ENCODE measurements at regions not wholly inside any gene's neighbourhood (a gene's known extent, or its start where the extent isn't known, plus 50 kb on each side); places are given as distances from the start of the nearest gene placed in this dataset.

GRCh38 chr3:184652465-184652864 lies 59.4 kb downstream of the MAGEF1 start:
- Mint-ChIP-seq H3K4me1 (peaks cover 25% of the 10 kb centered on the region), H3K9me3 (peaks cover 9% of the 10 kb centered on the region), H3K27ac (no peak overlapping the region), H3K36me3 (peaks cover 4% of the 10 kb centered on the region), H3K27me3 (ENCODE audit: insufficient read depth, low read depth) (peaks cover 23% of the 10 kb centered on the region), H3K4me3 (no peak overlapping the region)
- H3K79me2 ChIP-seq (ENCODE audit: low read depth) = no peaks in the 10 kb centered on the region
- no peak overlapping the region for H3K4me2 ChIP-seq
- H3K36me3 ChIP-seq = no peaks in the 10 kb centered on the region
- H3K27ac ChIP-seq = no peak overlapping the region
- no peaks in the 10 kb centered on the region for H3K9me3 ChIP-seq (ENCODE audit: low read depth)
- H2AFZ ChIP-seq (replicated peaks) = no peak overlapping the region
- H3K9ac ChIP-seq = no peak overlapping the region
- H4K20me1 ChIP-seq (ENCODE audit: low read depth) = no peaks in the 10 kb centered on the region
- TF ChIP-seq, protein P1, sequence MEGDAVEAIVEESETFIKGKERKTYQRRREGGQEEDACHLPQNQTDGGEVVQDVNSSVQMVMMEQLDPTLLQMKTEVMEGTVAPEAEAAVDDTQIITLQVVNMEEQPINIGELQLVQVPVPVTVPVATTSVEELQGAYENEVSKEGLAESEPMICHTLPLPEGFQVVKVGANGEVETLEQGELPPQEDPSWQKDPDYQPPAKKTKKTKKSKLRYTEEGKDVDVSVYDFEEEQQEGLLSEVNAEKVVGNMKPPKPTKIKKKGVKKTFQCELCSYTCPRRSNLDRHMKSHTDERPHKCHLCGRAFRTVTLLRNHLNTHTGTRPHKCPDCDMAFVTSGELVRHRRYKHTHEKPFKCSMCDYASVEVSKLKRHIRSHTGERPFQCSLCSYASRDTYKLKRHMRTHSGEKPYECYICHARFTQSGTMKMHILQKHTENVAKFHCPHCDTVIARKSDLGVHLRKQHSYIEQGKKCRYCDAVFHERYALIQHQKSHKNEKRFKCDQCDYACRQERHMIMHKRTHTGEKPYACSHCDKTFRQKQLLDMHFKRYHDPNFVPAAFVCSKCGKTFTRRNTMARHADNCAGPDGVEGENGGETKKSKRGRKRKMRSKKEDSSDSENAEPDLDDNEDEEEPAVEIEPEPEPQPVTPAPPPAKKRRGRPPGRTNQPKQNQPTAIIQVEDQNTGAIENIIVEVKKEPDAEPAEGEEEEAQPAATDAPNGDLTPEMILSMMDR (IDR thresholded peaks at IDR 0.05) = no peak
- no peak for TF ChIP-seq EZH2phosphoT487 (IDR thresholded peaks at IDR 0.05)
- TF ChIP-seq EZH2 (IDR thresholded peaks at IDR 0.05) = no peak
- H3K27me3 ChIP-seq = no peaks in the 10 kb centered on the region
- no peak overlapping the region for H3K4me3 ChIP-seq
- DNase-seq (ENCODE audit: low spot score) = no peak
- no peaks in the 10 kb centered on the region for H3F3A ChIP-seq (ENCODE audit: low read depth)
- H3K4me1 ChIP-seq = peaks cover 21% of the 10 kb centered on the region

DNA sequence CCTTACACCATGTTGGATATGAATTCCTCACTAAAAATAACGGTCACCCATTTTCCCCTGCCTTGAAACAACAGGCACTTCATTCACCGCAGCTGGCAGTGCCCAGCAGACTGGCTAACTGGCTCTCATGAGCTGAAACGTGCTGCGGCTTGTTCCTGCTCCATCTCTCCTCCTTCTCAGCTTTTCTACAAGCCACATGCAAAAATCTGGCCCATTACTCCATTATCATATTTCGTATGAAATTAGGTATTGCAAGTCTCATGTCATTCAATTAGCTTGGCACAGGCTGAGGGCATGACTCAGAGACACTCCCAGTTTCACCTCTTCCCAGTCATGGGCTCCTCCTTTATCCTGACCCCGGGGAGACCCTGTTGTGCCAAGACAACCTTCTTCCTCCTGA lies 60.0 kb downstream of the MAGEF1 start:
- no peak overlapping the region for H3K4me2 ChIP-seq
- no peaks in the 10 kb centered on the region for H4K20me1 ChIP-seq (ENCODE audit: low read depth)
- no peaks in the 10 kb centered on the region for H3K27me3 ChIP-seq
- H3K27ac Mint-ChIP-seq = no peak overlapping the region
- H3K36me3 Mint-ChIP-seq = peaks cover 4% of the 10 kb centered on the region
- peaks cover 9% of the 10 kb centered on the region for H3K9me3 Mint-ChIP-seq
- no peak overlapping the region for H2AFZ ChIP-seq (replicated peaks)
- no peak for DNase-seq (ENCODE audit: low spot score)
- no peak overlapping the region for H3K4me3 Mint-ChIP-seq
- no peak overlapping the region for H3K27ac ChIP-seq
- TF ChIP-seq EZH2phosphoT487 (IDR thresholded peaks at IDR 0.05) (no peak), EZH2 (IDR thresholded peaks at IDR 0.05) (no peak)
- TF ChIP-seq, protein P1 (IDR thresholded peaks at IDR 0.05) = no peak
- no peaks in the 10 kb centered on the region for H3F3A ChIP-seq (ENCODE audit: low read depth)
- peaks cover 19% of the 10 kb centered on the region for H3K4me1 Mint-ChIP-seq
- H3K36me3 ChIP-seq = no peaks in the 10 kb centered on the region
- no peak overlapping the region for H3K4me3 ChIP-seq
- no peak overlapping the region for H3K9ac ChIP-seq
- H3K79me2 ChIP-seq (ENCODE audit: low read depth) = no peaks in the 10 kb centered on the region
- peaks cover 16% of the 10 kb centered on the region for H3K4me1 ChIP-seq
- no peaks in the 10 kb centered on the region for H3K9me3 ChIP-seq (ENCODE audit: low read depth)
- H3K27me3 Mint-ChIP-seq (ENCODE audit: insufficient read depth, low read depth) = peaks cover 19% of the 10 kb centered on the region

DNA sequence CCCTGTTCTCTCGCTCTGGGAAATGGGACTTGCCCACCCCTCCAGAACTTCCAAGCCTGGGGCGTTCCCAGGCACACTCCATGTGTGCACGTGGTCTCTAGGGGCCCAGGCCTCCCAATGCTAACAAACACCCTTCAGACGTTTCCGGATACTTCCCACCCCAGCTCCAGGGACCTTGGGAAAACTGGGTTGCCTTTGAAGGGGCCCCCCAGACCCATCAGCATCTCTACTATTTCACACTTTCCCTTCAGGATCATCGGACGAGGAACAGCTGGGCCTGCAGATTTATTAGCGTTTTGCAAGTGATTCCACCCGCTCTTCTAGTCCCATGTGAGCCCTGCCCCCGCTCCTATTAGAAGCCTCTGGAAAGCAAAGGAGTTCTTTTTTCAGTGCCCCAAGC lies 63.2 kb downstream of the MAGEF1 start:
- H3K27ac Mint-ChIP-seq = no peak overlapping the region
- Histone ChIP-seq H2AFZ (replicated peaks) (peak overlapping the region; percentile 50), H3K27me3 (no peaks in the 10 kb centered on the region), H4K20me1 (ENCODE audit: low read depth) (no peaks in the 10 kb centered on the region), H3K36me3 (no peaks in the 10 kb centered on the region), H3K4me2 (no peak overlapping the region), H3K79me2 (ENCODE audit: low read depth) (no peaks in the 10 kb centered on the region), H3K9me3 (ENCODE audit: low read depth) (no peaks in the 10 kb centered on the region), H3K27ac (no peak overlapping the region), H3K9ac (no peak overlapping the region), H3F3A (ENCODE audit: low read depth) (no peaks in the 10 kb centered on the region), H3K4me3 (no peak overlapping the region), H3K4me1 (peaks cover 7% of the 10 kb centered on the region)
- H3K4me1 Mint-ChIP-seq = peaks cover 21% of the 10 kb centered on the region
- DNase-seq (ENCODE audit: low spot score) = no peak
- peaks cover 18% of the 10 kb centered on the region for H3K27me3 Mint-ChIP-seq (ENCODE audit: insufficient read depth, low read depth)
- H3K36me3 Mint-ChIP-seq = no peaks in the 10 kb centered on the region
- H3K4me3 Mint-ChIP-seq = no peak overlapping the region
- TF ChIP-seq, protein P1 (IDR thresholded peaks at IDR 0.05) = no peak
- TF ChIP-seq EZH2 (IDR thresholded peaks at IDR 0.05) (no peak), EZH2phosphoT487 (IDR thresholded peaks at IDR 0.05) (no peak)
- H3K9me3 Mint-ChIP-seq = peaks cover 2% of the 10 kb centered on the region

Measured in neural progenitor cell (in vitro differentiated cells).